Mucosa of rectum (tissue), 2 donors: ENCODE measurements at regions not wholly inside any gene's neighbourhood (a gene's known extent, or its start where the extent isn't known, plus 50 kb on each side); places are given as distances from the start of the nearest gene placed in this dataset.

Source experiments
- H3K27ac ChIP-seq, 2 donors: one replicate each; pipeline ENCODE4 v1.7.0; 2013; ENCODE audit warnings: inconsistent platforms in 2 of 2, low read depth in 2 of 2, low read length in 2 of 2
- H3K27me3 ChIP-seq, 2 donors: one replicate each; pipeline ENCODE4 v1.7.0; 2013; ENCODE audit warnings: low read length in 2 of 2; ENCODE audit not compliant: control insufficient read depth in 2 of 2, insufficient read depth in 2 of 2
- H3K36me3 ChIP-seq, 2 donors: one replicate each; pipeline ENCODE4 v1.7.0; 2013; ENCODE audit warnings: low read length in 2 of 2; ENCODE audit not compliant: control insufficient read depth in 2 of 2, insufficient read depth in 2 of 2
- H3K4me1 ChIP-seq, 2 donors: one replicate each; pipeline ENCODE4 v1.7.0; 2013; ENCODE audit warnings: low read length in 2 of 2, mild to moderate bottlenecking in 1 of 2; ENCODE audit not compliant: control insufficient read depth in 2 of 2, insufficient read depth in 2 of 2
- H3K4me3 ChIP-seq, 2 donors: one replicate each; pipeline ENCODE4 v1.7.0; 2013; ENCODE audit warnings: low read length in 2 of 2
- H3K9ac ChIP-seq, 2 donors: one replicate each; pipeline ENCODE4 v1.7.0; 2013; ENCODE audit warnings: low read length in 2 of 2, low read depth in 1 of 2, mild to moderate bottlenecking in 1 of 2
- H3K9me3 ChIP-seq, 2 donors: one replicate each; pipeline ENCODE4 v1.7.0; 2013; ENCODE audit warnings: low read length in 2 of 2; ENCODE audit not compliant: control insufficient read depth in 2 of 2
- donor health status: healthy.
- donor health status: Normal muscosa, but diverticular disease.

DNA sequence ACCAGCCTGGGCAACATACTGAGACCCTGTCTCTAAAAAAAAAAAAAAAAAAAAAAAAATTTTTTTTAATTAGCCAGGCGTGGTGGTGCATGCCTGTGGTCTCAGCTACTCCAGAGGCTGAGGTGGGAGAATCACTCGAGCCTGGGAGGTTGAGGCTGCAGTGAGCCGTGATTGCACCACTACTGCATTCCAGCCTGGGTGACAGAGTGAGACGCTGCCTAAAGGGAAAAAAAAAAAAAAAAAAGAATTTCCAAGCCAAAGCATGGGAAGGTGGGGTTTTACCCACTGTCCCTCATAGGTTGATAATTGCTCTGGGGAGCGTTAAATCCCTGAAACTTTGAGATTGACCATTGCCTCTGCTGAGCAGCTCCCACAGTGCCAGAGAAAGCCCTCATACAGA, 427.5 kb downstream of the BCOR start:
- no peak overlapping the region for H3K4me3 ChIP-seq
- H3K9ac ChIP-seq = no peak overlapping the region
- H3K27me3 ChIP-seq = peaks cover 0 to 12% of the 10 kb centered on the region in 2 donors
- no peaks in the 10 kb centered on the region for H3K36me3 ChIP-seq
- no peaks in the 10 kb centered on the region for H3K4me1 ChIP-seq
- no peaks in the 10 kb centered on the region for H3K9me3 ChIP-seq
- H3K27ac ChIP-seq = no peak overlapping the region

GRCh38 chrX:39672405-39672804, 425.4 kb downstream of the BCOR start:
- no peak overlapping the region for H3K9ac ChIP-seq
- H3K9me3 ChIP-seq = no peaks in the 10 kb centered on the region
- no peaks in the 10 kb centered on the region for H3K4me1 ChIP-seq
- H3K27ac ChIP-seq = no peak overlapping the region
- no peak overlapping the region for H3K4me3 ChIP-seq
- H3K27me3 ChIP-seq = peaks cover 4 to 14% of the 10 kb centered on the region in 2 donors
- H3K36me3 ChIP-seq = no peaks in the 10 kb centered on the region

- H3K27ac ChIP-seq = no peak overlapping the region
Observed at GRCh38 chrX:39674490-39675161, 423.1 kb downstream of the BCOR start.

DNA sequence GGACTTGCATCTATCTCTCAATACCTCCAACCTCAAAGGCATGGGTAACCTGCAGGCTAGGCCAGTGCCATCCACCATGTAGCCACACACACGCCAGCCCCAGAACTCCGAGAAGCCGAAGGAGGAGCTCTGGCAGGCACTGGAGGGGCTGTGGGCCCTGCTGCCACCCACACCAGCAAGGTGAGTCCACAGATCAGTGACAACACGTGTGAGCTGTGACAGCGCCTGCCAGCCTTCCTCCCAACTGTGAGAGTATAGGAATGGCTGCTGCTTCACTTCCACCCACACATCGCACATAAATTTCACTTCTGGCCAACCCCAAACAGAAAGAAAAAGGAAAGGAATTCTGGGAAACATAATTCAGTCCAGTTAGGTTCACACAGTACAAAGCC, 422.6 kb downstream of the BCOR start:
- Histone ChIP-seq H3K9ac (no peak overlapping the region), H3K36me3 (no peaks in the 10 kb centered on the region), H3K4me1 (no peaks in the 10 kb centered on the region), H3K9me3 (no peaks in the 10 kb centered on the region), H3K4me3 (no peak overlapping the region), H3K27me3 (peaks cover 5 to 6% of the 10 kb centered on the region in 2 donors), H3K27ac (no peak overlapping the region)

More at GRCh38 chrX:39674490-39675161, 423.1 kb downstream of the BCOR start:
- Histone ChIP-seq H3K4me3 (no peak overlapping the region), H3K27me3 (peaks cover 5 to 6% of the 10 kb centered on the region in 2 donors), H3K4me1 (no peaks in the 10 kb centered on the region), H3K36me3 (no peaks in the 10 kb centered on the region), H3K9me3 (no peaks in the 10 kb centered on the region), H3K9ac (no peak overlapping the region)

DNA sequence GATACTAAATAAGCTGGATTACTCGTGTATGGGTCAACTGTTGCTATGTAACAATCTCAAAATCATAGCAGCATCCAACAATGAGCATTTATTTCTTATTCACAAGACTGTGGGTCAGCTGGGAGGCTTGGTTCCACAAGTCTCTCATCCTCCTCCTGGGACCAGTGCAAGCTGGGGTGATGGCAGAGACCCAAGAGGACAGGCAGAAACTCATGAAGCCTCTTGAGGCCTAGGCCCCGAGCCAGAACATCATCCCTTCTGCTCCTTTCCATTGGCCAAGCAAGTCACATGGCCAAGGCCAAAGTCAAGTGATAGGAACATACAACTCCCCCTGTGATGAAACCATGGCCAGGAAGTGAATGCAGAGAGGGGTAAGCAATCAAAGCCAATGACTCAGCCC, 422.1 kb downstream of the BCOR start:
- Histone ChIP-seq H3K27ac (no peak overlapping the region), H3K27me3 (peaks cover 5 to 6% of the 10 kb centered on the region in 2 donors), H3K4me1 (no peaks in the 10 kb centered on the region), H3K9me3 (no peaks in the 10 kb centered on the region), H3K4me3 (no peak overlapping the region), H3K36me3 (no peaks in the 10 kb centered on the region), H3K9ac (no peak overlapping the region)

DNA sequence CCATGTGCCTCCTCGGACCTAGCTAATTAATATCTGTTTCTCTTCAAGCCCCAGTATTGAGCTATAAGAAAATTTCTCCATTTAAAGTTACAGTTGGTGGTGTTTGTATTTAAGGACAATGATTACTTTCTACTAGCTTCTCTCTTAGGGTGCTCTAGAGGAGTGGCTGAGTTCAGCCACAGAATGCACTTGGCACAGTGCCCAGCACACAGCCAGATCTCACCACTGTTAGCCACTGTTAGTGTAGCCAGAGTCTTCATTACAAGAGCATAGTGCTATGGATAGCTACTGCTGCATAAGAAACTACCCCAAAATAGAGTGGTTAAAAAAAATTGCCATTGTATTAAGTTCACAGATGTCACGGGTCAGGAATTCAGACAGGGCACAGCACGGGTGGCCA, 421.3 kb downstream of the BCOR start:
- H3K36me3 ChIP-seq = no peaks in the 10 kb centered on the region

DNA sequence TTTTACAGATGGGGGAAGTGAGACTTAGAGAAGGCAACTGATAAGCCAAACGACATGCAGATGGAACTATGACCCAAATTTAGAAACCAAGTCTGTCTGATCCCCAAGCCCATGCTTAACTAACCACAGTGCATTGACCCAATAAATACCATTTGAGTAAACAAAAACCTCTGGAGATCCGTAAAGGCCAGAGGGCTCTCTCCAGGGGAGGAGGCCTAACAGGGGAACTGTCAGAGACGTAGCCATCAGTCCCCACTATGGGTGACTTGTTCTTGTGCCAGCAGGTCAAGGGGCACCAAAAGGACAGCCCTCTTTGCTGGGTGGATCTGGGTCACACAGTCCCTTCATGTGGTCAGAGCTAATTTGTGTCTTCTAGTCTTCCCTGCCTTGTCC, 420.2 kb downstream of the BCOR start:
- Histone ChIP-seq H3K9ac (no peak overlapping the region), H3K9me3 (no peaks in the 10 kb centered on the region), H3K4me1 (no peaks in the 10 kb centered on the region), H3K4me3 (no peak overlapping the region), H3K27me3 (peaks cover 2 to 7% of the 10 kb centered on the region in 2 donors), H3K27ac (no peak overlapping the region), H3K36me3 (no peaks in the 10 kb centered on the region)

More for the DNA sequence above, 421.3 kb downstream of the BCOR start:
- Histone ChIP-seq H3K27ac (no peak overlapping the region), H3K9ac (no peak overlapping the region), H3K4me1 (no peaks in the 10 kb centered on the region), H3K4me3 (no peak overlapping the region), H3K27me3 (peaks cover 5 to 6% of the 10 kb centered on the region in 2 donors), H3K9me3 (no peaks in the 10 kb centered on the region)

DNA sequence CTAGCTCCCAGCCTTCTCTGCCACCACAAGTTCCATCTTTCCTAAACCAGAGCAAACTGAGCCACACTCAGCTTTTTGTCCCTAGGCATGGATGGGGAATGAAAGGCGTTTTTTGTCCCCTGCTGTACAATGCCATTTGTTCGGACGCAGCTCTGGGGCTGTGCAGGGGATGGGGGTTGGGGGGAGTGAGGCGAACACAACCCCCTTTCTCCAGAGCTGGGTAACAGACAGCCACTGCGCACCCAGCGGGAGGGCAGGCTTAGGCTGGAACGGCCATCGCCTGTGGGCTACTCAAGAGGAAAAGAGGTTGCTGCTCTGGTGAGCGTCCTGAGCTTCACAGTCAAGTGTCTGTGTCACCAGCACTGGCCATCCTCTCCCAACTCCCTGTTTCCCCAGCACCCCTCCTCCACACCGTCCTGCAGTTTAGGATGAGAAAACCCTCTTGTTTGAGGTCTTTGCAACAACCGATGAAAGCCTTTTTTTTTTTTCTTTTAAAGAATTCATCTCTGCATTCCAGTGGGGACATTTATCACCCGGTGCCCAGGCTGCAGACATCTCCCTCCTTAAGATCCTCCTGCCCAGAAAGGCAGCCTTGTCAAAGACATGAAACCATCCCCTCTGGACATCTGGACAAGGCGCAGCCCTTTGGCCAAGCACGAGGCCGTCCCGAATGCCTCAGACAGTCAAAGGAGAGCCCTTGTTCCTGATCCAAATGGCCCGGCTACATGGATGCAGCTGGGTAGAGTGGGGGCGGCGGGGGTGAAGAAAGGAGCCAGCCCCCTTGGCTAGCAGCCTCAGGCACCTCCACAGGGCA, 419.6 kb downstream of the BCOR start:
- Histone ChIP-seq H3K9me3 (no peaks in the 10 kb centered on the region), H3K36me3 (no peaks in the 10 kb centered on the region), H3K4me1 (no peaks in the 10 kb centered on the region), H3K4me3 (no peak overlapping the region), H3K9ac (no peak overlapping the region), H3K27ac (no peak overlapping the region), H3K27me3 (peaks cover 2 to 10% of the 10 kb centered on the region in 2 donors)

GRCh38 chrX:39678914-39679313, 418.8 kb downstream of the BCOR start:
- H3K27me3 ChIP-seq = peaks cover 2 to 10% of the 10 kb centered on the region in 2 donors
- H3K27ac ChIP-seq = no peak overlapping the region
- no peak overlapping the region for H3K4me3 ChIP-seq
- no peaks in the 10 kb centered on the region for H3K36me3 ChIP-seq
- no peaks in the 10 kb centered on the region for H3K9me3 ChIP-seq
- no peak overlapping the region for H3K9ac ChIP-seq
- no peaks in the 10 kb centered on the region for H3K4me1 ChIP-seq

DNA sequence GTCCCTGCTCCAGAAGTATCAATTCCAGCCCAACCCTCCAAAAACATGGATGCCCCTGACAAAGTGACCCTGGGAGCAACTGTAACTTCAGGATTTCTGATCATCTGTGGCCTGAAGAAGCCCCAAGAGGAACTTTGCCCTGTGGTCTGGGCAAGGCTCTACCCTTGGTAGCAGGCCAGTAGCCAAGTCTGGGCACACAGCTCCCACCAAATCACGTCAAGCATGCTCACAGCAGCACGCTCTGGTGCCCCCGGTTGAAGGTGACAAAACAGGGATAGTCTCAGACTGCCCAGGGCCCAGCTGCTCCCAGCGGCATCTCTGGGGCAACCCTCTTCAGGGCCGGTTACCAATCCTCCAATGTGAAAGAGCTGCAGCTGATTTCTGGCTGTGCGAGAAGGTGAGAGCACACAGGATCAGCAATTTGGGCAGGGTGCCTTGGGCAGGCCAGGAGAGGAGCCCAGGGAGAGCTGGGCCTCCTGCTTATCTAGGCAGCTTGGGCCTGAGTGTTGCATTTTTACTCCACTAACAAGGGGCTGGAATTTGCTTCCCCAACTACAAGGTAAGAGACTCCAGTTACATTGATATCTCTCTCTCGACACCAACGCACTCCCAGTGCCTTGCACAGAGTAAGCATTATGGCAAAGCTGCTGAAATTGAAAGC, 418.1 kb downstream of the BCOR start:
- Histone ChIP-seq H3K27me3 (peaks cover 2 to 10% of the 10 kb centered on the region in 2 donors), H3K27ac (no peak overlapping the region), H3K4me1 (no peaks in the 10 kb centered on the region), H3K9ac (no peak overlapping the region), H3K36me3 (no peaks in the 10 kb centered on the region), H3K4me3 (no peak overlapping the region), H3K9me3 (no peaks in the 10 kb centered on the region)
